Fibroblast of peridontal ligament (primary cell): ENCODE measurements at regions not wholly inside any gene's neighbourhood (a gene's known extent, or its start where the extent isn't known, plus 50 kb on each side); places are given as distances from the start of the nearest gene placed in this dataset.

ENCODE experiments used
- DNase-seq: peaks from one replicate; pipeline ENCODE4 v3.0.0-alpha.2; 2010; ENCODE audit errors: extremely low read depth

GRCh38 chr10:44618910-44619309, 234.0 kb upstream of the CXCL12 start:
- DNase-seq = no peak

- peak; percentile 20 for DNase-seq
Observed at GRCh38 chr10:44619521-44619920, 234.6 kb upstream of the CXCL12 start.

DNA sequence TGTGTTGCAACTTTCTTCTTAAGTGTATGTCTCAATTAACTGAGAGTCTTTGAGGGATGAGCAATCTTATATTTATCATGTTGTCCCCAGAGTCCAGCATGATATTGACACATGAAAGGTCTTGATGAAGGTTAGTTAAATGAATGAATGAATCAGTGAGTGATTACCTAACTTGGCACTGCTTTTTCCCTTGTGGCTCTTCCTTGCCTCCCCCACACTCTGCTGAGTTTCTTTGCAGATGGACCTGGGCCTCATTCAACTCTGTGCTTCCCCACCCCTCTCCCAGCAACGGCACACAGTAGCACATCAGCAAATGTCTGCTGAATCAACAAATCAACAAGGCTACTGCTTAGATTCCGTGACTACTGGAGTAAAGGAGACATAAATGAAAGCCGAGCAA, 235.1 kb upstream of the CXCL12 start:
- DNase-seq = peak; percentile 69

DNA sequence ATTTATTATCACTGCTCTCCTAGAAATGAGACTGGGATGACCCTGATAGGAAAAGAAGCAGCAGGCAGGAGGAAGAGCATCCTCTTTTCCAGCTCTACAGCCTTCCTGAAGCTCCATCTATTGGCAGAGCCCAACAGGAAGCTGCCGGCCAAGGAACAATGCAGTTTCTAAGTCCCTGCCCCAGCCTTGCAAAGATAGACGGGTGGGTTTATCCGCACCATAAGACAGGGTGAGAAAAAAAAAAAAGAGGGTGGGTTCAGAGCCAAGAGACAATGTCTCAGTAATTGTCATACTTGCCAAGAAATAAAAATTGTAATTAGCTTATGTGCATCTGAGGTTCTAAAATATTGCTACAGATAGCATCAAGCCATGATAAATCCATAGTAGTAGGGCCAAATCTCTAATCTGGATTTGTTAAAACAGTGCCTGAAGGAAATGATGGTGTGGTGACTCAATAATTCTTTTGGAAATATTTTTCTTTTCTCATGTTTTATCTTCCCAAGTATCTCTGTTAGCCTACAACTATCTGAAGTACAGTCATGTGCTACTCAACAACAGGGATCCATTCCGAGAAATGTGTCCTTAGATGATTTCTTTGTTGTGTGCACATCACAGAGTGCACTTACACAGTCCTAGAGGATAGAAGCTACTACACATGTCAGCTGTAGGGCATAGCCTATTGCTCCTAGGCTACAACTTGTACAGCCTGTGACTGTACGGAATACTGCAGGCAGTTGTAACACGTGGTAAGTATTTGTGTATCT, 242.9 kb upstream of the CXCL12 start:
- DNase-seq = peak; percentile 47

DNA sequence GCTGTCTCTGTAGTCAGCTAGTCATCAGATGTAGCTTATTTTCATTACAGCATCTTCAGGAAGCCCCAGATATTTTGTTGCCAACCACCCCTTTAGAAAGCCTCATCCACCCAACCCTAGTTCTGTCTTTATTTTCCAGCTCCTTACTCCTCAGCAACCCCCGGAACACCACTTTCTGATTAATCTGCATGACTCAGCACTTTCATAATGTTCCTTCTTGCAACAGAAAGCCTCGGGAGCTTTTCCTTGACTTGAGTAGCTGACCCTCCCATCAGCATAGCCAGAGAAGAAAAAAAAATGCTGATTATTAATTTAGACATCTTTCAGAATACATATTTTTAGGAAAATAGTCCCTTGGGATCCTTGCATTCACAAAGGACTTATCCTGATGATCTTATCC, 244.0 kb upstream of the CXCL12 start:
- peak; percentile 94 for DNase-seq

- peak; percentile 23 for DNase-seq
Observed at GRCh38 chr10:44635176-44635575, 250.3 kb upstream of the CXCL12 start.

DNA sequence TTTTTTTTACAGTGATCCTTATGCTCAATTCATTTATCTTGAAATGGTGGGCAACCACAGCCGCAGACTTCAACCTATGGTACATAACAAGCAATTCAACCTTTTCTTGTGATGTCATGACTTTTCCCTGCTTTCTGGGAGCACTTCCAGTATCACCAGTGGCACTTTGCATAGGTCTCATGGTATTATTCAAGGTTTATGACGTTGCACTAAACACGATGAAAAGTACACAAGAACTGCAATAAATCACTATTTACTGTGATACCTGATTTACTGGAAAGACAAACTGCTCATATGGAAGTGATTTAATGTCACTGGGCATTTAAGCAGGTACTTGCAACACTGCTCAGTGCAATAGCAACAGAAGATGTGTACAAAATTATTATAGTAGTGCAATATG, 251.7 kb upstream of the CXCL12 start:
- DNase-seq = no peak

- no peak for DNase-seq
Observed at GRCh38 chr10:44640429-44640828, 255.5 kb upstream of the CXCL12 start.

DNA sequence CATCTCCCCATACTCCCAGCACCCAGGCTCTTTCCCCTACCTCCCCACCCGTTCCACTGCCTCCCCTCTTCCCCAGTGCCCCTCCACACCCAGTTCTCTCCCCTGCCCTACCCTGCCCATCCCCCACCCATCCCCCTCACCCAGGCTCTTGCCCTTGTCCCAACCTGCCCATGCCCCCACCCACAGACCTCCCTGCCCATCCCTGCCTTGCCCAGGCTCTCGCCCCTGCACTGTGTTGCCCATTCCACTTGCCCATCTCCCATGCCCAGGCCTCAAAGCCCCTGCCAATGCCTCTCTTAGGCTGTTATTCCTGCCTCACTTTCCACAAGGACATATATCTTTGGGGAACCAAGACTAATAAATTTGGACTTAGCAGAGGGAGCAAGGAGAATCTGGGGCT, 262.6 kb upstream of the CXCL12 start:
- no peak for DNase-seq

DNA sequence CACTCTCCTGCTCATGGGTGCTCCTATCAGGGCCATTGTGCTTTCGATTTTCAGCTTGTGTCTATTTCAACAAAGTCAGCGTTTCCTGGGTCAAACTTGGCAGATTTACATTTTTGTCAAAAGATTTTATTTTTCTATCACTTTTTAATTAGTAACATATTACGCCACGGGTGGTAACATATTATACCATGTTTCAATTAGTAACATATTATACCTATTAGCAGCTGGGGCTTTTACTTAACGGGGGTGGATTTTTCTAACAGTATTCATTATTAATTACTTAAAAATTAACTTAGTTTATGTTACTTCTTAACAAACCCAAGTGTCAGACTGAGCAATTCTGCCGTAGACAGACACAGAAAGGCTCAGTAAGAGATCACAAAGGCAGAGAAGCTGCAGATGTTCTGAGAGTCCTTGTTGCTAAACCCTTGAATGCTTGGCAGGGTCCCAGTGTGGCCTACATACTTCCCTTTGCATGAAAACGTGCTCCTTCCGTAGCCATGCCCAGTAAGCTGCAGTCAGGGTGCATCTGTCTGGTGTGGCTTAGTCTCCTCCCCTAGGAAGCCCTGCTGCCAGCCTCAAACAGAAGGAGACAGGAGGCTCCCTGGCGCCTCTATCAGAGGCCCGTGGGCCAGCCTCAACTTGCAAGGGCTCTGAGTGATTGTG, 263.1 kb upstream of the CXCL12 start:
- peak; percentile 74 for DNase-seq

GRCh38 chr10:44650691-44651661, 260.2 kb upstream of the TMEM72 start:
- DNase-seq = peak; percentile 25

GRCh38 chr10:44651834-44652233, 259.3 kb upstream of the TMEM72 start:
- DNase-seq = no peak

DNA sequence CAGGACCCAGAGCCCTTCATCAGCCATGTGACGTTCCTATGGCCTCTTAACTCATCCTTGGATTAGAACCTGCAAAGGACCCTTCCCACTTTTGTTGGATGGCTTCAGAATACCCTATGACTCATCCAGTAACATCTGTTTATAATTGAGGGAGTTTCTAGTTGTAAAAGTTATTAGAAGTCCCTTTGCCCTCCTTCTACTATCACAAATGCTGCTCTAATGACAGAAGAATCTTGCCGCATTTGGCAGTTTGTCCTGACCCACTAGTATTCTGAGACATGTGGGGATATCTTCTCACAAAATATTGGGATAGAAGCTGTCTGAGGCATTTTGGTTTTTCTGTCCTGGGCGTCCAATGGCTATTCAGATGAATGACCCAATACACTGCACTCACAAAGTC, 251.8 kb upstream of the TMEM72 start:
- DNase-seq = no peak

- no peak for DNase-seq
Observed at GRCh38 chr10:44660271-44660670, 250.9 kb upstream of the TMEM72 start.

DNA sequence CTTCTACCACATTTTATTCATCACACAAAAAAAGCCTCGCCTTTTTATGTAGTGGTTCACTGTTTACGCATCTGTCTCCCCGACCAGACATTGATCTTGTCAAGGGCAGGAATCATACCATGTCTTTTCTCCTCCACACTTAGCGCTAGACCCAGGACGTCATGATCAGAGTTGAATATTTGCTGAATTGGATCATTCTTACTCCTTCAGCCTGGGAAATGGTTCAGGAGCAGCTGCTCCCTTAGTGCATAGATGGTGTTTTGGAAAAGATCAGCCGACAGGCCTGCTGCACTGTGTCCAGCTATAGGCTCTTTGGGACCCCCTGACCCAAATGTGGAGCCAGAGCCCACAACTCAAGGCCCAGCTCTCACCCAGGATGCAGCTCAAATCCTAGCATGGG, 249.1 kb upstream of the TMEM72 start:
- DNase-seq = no peak

GRCh38 chr10:44668336-44668735, 242.8 kb upstream of the TMEM72 start:
- DNase-seq = no peak

- DNase-seq = no peak
Observed at GRCh38 chr10:44671319-44671718, 239.8 kb upstream of the TMEM72 start.

DNA sequence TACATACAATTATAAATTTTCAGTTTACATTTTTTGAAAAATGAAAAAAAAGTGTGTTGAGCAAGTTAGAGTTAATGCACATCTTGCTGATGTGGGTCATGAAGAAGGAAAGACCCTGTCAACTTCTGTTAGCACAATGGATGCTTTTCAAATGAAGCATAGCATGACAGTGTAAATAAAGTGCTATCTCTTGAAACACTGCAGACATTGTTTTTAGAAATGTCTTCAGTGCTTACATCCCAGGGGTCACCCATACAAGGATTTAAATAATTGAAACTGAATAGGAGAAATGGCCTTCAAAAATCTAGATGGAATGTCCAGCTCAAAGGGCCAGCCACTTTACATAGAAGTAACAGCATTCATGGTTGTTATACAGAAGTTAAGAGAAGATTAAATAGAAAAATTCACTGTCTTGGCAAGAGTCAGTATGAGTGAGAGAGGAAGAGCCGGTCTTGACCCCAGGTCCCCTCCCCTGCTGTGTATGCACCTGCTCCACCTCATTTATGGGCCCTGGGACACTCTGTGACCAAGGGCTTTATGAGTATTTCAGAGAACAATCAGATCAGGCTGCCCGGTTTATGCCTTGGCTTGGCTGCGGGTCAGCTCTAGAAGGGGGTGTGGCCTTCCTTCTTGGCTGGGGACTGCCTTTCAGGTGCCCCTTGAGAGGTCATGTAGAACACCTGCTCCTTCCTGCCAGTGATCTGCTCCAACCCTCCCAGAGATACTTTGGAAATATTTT, 237.7 kb upstream of the TMEM72 start:
- DNase-seq = no peak

DNA sequence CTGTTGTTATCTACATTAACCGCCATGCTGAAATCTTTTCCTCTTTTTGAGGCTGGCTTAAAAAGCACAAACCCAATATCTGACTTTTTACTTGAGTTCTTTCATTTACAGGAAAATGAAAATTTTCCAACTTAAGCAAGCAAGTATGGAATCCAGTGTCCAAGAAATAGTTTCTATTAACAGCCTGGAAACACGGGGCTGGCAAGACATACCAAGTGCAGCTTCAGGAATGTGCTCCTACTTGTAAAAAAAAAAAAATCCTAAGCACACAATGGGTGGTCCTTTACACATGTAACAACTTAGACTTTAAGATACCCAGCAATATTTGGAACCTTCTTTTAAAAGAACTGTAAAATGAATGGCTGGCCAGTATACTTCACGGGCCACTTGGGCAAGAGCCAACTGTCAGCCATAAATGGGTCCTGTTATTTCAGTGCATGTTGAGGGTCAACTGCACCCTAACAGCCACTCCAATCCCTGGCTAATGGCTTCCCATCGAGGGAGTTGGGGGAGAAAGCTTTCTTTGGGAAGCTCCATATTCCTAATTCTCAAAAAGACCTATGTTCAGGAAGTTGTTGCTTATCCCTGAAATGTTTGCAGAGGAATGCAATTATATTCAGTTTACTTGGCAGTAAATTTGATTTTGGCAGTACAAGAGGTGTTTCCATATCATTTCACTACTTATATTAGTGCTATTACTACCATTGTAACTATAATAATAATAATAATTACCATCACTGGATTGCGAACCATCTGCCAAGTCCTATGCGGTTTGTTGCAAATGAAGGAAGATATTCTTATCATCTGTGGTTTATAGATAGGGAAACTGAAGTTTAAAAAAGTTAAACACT, 236.4 kb upstream of the TMEM72 start:
- DNase-seq = peak; percentile 13

GRCh38 chr10:44675387-44675874, 235.7 kb upstream of the TMEM72 start:
- no peak for DNase-seq

GRCh38 chr10:44680764-44681163, 230.4 kb upstream of the TMEM72 start:
- no peak for DNase-seq
